ENCODE measurements at regions not wholly inside any gene's neighbourhood (a gene's known extent, or its start where the extent isn't known, plus 50 kb on each side); places are given as distances from the start of the nearest gene placed in this dataset.

DNA sequence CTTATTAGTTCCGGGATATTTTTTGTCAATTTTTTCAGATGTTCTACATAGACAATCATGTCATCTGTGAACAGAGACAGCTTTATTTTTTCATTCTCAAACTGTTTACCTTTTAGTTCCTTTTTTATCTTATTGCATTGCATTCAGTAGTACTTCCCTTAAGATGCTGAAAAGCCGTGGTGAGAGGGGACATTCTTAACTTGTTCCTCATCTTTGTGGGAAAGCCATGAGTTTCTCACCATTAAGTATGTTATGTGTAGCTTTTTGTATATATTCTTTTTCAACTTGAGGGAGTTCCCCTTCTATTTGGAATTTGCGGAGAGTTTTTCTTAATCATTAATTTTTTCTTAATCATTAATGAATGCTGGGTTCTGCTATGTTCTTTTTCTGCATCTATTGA is 1727.1 kb upstream of the SEL1L start (continued):
- TF ChIP-seq, protein P1, sequence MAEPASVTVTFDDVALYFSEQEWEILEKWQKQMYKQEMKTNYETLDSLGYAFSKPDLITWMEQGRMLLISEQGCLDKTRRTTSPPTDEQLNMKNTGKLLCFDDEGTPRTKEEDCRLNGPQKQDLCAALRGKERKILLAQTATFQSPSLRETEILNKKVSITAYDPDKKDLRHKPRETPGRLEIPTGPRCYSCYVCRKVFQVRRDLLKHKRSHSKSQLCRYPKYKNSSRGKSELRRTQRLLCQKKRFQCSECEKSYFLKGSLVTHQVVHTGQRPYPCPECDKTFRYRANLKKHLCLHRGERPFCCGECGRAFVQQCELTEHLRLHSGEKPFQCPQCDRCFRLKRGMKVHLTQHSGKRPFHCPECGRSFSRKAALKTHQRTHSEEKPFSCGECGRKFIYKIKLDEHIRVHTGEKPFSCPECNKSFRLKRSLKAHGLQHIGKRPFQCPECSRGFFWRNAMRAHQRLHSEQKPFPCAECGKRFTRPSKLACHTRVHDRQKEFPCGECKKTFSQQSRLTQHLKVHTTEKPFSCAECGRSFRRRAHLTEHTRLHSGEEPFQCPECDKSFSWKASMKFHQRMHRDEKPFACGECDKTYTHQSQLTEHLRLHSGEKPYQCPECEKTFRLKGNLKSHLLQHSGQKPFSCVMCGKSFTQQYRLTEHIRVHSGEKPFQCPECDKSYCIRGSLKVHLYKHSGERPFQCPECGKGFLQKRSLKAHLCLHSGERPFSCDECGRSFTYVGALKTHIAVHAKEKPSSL (CRISPR knock-in tag; conservative IDR thresholded peaks at IDR 0.05), result no peak
- TF ChIP-seq ELF4 (CRISPR knock-in tag; IDR thresholded peaks at IDR 0.05; ENCODE audit: low read depth) (no peak), NR3C1 (CRISPR knock-in tag; conservative IDR thresholded peaks at IDR 0.05; ENCODE audit: low read depth) (no peak), CDX4 (CRISPR knock-in tag; IDR thresholded peaks at IDR 0.05; ENCODE audit: borderline replicate concordance) (no peak), JUN (CRISPR knock-in tag; IDR thresholded peaks at IDR 0.05) (no peak), ZNF532 (CRISPR knock-in tag; IDR thresholded peaks at IDR 0.05; ENCODE audit: borderline replicate concordance) (no peak)

GRCh38 chr14:83269583-83269982 is 1735.9 kb upstream of the SEL1L start:
- H3K36me3 Mint-ChIP-seq, result no peaks in the 10 kb centered on the region
- ChIA-PET POLR2A (no interaction called here), CTCF (no interaction called here)
- no peaks in the 10 kb centered on the region for H3K9me3 Mint-ChIP-seq
- DNase-seq (ENCODE audit: low spot score) (no peak), ATAC-seq (no peak)
- no peaks in the 10 kb centered on the region for H3K27me3 Mint-ChIP-seq (ENCODE audit: low read depth)
- no peaks in the 10 kb centered on the region for H3K4me1 Mint-ChIP-seq
- no peak overlapping the region for H3K4me3 Mint-ChIP-seq
- no peak overlapping the region for H3K27ac Mint-ChIP-seq
- no peak for TF ChIP-seq TP53 (CRISPR knock-in tag; IDR thresholded peaks at IDR 0.05)
- TF ChIP-seq, protein P2, sequence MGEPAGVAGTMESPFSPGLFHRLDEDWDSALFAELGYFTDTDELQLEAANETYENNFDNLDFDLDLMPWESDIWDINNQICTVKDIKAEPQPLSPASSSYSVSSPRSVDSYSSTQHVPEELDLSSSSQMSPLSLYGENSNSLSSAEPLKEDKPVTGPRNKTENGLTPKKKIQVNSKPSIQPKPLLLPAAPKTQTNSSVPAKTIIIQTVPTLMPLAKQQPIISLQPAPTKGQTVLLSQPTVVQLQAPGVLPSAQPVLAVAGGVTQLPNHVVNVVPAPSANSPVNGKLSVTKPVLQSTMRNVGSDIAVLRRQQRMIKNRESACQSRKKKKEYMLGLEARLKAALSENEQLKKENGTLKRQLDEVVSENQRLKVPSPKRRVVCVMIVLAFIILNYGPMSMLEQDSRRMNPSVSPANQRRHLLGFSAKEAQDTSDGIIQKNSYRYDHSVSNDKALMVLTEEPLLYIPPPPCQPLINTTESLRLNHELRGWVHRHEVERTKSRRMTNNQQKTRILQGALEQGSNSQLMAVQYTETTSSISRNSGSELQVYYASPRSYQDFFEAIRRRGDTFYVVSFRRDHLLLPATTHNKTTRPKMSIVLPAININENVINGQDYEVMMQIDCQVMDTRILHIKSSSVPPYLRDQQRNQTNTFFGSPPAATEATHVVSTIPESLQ (CRISPR knock-in tag; IDR thresholded peaks at IDR 0.05), result no peak
- TF ChIP-seq, protein P3, sequence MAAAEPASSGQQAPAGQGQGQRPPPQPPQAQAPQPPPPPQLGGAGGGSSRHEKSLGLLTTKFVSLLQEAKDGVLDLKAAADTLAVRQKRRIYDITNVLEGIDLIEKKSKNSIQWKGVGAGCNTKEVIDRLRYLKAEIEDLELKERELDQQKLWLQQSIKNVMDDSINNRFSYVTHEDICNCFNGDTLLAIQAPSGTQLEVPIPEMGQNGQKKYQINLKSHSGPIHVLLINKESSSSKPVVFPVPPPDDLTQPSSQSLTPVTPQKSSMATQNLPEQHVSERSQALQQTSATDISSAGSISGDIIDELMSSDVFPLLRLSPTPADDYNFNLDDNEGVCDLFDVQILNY (CRISPR knock-in tag; IDR thresholded peaks at IDR 0.05), result no peak
- TF ChIP-seq, protein P1 (CRISPR knock-in tag; conservative IDR thresholded peaks at IDR 0.05), result no peak
- TF ChIP-seq ZNF317 (CRISPR knock-in tag; IDR thresholded peaks at IDR 0.05; ENCODE audit: borderline replicate concordance, low read depth), result no peak
- no peak for TF ChIP-seq RELA (CRISPR knock-in tag; IDR thresholded peaks at IDR 0.05; ENCODE audit: borderline replicate concordance)
- TF ChIP-seq NFYB (CRISPR knock-in tag; conservative IDR thresholded peaks at IDR 0.05; ENCODE audit: low read depth), result no peak
- no peak for TF ChIP-seq ETV6 (CRISPR knock-in tag; IDR thresholded peaks at IDR 0.05)
- TF ChIP-seq, protein P4, sequence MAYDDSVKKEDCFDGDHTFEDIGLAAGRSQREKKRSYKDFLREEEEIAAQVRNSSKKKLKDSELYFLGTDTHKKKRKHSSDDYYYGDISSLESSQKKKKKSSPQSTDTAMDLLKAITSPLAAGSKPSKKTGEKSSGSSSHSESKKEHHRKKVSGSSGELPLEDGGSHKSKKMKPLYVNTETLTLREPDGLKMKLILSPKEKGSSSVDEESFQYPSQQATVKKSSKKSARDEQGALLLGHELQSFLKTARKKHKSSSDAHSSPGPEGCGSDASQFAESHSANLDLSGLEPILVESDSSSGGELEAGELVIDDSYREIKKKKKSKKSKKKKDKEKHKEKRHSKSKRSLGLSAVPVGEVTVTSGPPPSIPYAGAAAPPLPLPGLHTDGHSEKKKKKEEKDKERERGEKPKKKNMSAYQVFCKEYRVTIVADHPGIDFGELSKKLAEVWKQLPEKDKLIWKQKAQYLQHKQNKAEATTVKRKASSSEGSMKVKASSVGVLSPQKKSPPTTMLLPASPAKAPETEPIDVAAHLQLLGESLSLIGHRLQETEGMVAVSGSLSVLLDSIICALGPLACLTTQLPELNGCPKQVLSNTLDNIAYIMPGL (CRISPR knock-in tag; IDR thresholded peaks at IDR 0.05), result no peak
- no peak for TF ChIP-seq ATF2 (CRISPR knock-in tag; IDR thresholded peaks at IDR 0.05; ENCODE audit: borderline replicate concordance, low read depth)
- TF ChIP-seq MXD4 (CRISPR knock-in tag; IDR thresholded peaks at IDR 0.05; ENCODE audit: borderline replicate concordance), result no peak
- TF ChIP-seq, protein P5, sequence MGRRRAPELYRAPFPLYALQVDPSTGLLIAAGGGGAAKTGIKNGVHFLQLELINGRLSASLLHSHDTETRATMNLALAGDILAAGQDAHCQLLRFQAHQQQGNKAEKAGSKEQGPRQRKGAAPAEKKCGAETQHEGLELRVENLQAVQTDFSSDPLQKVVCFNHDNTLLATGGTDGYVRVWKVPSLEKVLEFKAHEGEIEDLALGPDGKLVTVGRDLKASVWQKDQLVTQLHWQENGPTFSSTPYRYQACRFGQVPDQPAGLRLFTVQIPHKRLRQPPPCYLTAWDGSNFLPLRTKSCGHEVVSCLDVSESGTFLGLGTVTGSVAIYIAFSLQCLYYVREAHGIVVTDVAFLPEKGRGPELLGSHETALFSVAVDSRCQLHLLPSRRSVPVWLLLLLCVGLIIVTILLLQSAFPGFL (CRISPR knock-in tag; IDR thresholded peaks at IDR 0.05; ENCODE audit: borderline replicate concordance), result no peak
- no peak for TF ChIP-seq HMGA2 (CRISPR knock-in tag; IDR thresholded peaks at IDR 0.05)
- no peak for TF ChIP-seq GABPB1 (CRISPR knock-in tag; IDR thresholded peaks at IDR 0.05)

Data from WTC11 (cell line).